SHP77 (cell line): ENCODE measurements at regions not wholly inside any gene's neighbourhood (a gene's known extent, or its start where the extent isn't known, plus 50 kb on each side); places are given as distances from the start of the nearest gene placed in this dataset.

Experiments
- DNase-seq, 2 experiments: peaks; one replicate each; lab custom pipeline; 2025; lab: John Stamatoyannopoulos, UW

DNA sequence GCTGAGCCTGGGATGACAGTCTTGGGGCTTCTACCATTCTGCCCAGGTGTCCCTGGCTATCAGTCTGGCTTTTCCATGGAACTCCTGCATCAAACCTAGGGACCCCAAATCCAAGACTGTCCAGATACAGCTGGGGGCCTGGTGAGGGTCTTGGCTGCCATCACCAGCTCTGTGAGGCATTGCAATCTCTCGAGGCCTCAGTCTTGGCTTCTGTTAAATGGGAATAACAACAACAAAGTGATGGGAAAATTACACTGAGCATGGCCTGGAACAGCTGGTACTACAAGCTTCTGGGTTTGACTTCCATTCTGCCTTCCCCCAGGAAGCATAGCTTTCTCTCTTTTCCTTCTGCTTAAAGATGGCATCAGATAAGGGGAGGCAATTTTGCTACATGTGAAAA, 50.0 kb upstream of the LCTL start:
- DNase-seq: no peak

DNA sequence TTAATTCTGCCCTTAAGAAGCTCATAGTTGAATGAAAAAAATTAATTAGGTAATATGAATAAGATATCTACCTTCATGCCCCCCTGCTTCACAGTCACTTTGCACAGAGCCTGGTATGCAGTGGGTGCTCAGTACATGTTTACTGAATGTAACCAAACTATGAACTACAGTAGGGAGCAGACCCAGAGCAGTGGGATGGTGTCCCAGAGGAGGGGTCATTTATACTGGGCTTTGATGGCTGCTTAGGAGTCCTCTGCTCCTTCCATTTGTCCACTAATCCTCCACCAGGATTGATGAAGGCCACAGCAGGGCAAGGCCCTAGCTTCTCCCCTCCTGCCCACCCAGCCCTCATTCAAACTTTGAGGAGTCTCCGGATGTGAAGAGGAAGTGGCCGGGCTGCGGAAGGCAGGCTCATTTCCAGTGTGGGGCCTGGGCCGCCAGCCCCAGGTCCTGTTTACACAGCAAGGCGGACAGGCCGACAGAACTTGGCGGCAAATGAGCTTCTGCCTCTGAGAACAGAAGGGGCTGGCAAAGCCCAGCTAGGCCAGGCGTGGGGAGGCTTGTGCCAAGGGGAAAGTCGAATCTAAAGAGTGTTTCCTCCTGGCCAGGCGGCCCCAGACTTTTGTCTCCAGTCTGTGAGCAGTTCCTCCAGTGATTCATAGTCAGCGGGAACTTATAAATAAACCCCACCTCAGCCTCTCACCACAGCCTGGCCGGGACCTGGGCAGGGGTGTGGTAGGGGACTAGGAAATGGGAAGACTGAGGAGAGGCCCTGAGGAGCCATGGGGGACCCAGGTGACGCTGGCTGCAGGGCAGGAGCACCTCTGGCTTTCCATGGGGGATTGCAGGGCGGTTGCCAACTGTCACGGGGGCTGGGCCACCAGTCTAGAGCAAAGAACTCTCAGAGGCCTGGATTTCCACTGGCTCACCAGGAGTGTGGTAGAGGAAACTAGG, 51.6 kb upstream of the LCTL start:
- DNase-seq: no peak

DNA sequence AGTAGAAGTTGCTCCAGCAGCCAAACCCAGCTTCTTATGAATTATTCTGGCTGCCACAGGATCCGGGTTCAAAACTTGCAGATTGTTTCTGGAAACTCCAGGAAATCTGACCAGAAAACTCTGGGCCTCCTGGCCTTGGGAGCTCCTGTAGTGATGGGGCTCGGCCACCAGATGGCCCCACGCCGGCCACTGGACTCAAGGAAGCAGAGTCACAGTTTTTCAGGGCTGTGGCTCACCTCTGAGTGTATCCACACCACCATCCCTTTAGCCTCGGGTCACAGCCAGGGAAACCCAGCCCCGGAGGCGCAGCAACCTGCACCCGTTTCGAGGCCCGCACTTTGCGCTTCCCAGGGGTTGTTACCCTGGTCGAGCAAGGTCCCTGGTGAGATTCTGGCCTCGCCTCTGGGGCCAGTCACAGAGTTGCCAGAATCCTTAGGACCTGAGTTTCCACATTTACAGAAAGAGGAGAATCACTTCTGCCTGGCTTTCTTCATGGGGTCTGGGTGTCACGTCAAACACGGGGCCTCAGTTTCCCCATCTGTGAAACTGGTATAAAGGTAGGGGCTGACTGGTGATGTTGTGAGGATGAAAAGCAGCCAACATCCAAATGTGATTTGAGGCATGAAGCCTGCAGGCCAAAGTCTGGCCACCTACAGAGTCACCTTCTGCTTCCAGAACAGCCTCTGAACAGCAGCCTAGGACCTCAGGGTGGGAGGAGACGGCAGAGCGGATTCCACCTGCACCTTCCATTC, 53.5 kb upstream of the LCTL start:
- peak; percentile 21 to 24 for DNase-seq

DNA sequence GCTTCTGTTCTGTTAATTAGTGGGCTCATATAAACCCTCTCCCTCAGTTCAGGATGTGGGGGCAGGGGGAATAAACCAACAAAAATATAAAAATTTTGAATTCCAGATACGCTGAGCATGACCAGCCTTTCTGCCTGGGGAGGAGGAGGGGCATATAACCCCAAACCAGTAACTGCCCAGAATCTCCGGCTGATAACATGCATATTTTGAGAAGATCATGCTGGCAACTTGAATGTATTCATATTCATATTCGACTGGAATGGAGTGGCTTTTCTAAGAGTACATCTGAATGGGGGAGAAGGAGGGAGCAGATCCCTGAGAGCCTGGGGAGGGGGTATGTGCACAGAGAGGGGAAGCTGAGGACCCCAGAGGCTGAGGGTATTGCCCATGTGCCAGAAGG, 54.5 kb upstream of the LCTL start:
- no peak for DNase-seq

DNA sequence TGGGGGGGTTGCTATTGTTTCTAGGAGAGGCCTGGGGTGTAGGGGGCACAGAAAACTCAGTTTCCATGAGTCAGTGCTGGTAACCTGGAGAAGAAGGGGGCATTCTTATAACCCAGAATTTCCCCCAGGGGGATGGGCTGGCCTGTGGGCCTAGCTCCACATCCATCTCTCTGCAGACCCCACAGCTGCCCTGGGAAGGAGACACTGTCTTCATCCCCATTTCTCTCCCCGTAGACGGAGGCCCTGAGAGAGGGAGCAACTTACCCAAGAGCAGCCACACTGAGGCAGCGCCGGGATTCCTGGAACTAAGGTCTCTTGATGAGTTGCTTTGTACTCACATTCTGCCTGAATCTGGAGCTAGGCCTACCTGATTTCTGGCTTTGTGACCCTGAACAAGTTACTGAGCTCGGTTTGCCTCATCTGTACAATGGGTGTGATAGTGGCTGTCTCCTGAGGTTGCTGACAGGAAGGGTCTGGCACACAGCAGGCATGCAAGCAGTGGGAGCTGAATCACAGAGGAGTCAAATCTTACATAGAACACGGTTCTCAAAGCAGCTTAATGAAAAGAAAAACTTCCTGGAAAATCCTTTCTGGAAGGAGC, 55.0 kb upstream of the LCTL start:
- DNase-seq: no peak

DNA sequence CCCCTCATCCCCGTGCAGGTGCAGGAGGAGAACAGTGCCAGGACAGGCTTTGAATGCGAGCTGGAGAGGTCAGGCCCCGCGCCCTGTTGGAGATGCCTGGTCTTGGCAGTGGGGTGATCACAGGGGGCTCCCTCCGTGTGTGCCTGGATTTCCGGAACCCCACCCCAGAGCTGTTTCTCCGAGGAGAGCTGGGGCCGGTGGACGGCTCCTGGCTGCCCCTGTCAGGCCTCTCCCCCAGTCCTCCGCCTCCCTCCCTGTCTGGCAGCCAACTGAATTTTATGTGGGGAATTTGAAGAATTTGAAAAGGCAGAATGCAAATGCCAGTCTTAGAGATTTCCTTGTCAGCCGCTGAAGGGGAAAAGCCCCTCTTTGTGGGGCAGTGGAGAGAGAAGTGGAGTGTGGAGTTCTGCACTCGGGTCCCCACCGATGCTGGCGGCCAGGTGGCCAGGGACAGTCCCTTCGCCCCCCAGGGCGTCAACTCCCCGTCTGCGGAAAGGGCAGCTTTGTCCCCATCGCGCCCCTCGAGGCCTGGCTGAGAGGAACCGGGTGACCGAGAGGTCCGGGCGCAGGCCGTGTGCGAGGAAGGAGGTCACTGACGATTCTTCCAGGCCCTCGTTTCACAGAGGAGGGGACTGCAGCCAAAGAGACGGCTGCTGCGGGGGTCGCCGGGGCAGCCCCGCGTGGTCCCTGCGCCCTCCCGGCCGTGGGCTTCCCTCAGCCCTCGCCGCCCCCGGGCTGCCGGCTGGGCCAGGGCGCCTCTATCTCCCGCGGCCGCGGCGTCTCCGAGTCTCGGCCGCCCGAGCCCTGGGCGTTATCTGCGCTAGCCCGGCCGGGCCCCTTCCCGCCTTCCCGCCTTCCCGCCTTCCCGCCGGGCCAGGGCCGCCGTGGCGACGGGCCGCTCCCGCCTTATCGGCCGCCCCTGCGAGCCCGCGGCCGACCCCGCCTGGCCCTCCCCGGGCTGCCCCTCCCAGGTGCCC, 56.0 kb upstream of the LCTL start:
- no peak for DNase-seq

DNA sequence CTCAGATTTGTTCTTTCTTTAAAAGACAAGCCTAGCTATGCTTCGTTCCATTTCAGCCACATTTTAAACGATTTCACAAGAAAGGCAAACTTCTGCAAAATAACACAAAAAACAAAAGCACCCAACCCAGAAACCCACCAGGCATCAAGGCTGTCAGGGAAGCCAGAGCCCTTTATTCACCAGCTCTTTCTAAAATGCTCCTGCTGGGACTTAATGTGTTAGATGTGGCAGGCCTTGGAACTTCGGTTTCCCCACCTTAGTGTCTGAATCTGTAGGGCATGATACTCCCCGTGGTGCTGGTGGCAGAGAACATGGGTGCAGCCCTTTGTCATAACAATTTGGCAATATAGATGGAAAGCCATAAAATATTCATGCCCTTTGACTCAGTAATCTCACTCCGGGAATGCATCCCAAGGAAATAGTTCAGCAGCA, 56.8 kb upstream of the LCTL start:
- DNase-seq: no peak

DNA sequence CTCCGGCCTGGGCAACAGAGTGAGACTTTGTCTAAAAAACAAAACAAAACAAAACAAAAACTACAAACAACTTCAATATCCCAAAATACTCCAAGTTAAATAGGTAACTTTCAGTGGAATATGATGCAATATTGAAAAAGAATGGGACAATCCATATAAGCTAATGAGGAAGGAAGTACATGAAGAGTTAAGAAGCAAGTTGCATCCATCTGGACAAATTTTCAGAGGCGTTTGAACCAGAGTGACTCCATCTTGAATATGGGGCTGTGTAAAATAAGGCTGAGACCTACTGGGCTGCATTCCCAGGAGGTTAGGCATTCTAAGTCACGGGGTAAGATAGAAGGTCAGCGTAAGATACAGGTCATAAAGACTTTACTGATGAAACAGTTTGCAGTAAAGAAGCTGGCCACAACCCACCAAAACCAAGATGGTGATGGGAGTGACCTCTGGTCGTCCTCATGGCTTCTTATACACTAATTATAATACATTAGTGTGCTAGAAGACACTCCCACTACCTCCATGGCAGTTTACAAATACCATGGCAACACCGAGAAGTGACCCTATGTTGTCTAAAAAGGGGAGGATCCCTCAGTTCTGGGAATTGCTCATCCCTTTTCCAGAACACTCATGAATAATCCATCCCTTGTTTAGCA, 58.1 kb upstream of the LCTL start:
- no peak for DNase-seq

DNA sequence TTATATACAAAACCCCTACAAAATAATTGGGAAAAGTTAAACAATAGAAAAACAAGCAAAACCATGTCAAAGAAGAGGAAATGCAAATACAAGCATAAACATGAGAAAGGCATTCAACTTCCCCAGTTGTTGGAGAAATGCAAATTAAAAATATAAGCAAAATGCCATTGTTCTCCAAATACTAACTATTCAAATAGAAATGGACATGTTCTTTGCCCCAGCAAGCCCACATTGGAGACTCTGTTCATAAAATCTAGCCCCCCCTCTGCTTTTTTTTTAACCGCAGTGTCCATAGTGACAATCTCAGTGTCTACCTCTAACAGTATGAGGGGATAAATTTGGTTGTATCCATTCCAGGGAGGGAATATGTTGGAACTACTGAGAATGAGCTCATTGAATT, 59.7 kb upstream of the LCTL start:
- DNase-seq: no peak

DNA sequence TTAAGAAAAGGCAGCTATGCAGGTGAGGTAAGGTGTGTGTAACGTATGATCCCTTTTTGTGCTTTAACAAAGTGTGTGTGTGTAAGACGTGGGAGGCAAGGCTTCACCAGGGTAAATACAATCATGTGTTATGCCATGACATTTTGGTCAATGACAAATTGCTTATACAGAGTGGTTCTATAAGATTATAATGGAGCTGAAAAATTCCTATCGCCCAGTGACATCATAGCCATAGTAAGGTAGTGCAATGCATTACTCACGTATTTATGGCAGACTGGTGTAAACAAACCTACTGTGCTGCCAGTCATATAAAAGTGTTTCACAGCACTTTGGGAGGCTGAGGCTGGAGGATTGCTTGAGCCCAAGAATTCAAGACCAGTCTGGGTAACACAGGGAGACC, 60.2 kb upstream of the LCTL start:
- no peak for DNase-seq

DNA sequence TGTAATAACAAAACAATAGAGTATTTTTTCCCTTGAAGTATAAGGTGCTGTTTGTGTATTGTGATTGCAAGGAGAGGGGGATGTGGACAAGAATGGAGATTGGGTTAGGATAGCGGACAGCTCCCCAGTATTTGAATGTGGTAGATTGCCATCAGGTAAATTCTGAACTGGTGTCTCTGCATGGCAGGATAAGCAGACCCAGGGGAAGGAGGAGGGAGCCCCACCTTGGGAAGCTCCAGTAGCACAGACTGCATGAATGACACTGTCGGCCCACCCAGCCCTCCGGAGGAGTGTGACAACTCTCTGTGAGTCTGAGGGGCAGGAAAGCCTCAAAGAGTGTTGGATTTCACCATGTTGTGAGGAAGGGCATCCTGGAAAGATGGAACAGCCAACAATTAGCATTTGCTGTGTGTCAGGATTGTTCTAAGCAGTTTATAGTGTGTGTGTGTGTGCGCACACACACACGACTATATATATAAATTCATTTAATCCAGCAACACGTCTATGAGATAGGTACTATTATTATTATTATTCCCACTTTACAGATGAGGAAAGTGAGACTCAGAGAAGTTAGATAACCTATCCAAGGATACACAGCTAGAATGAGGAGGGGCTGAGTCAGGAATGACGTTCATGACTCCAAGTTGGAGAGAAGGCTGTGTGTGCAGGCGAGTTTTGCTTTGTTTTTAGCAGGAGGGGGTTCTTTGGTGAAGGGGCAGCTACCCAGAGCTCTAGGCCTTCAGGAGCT, 63.4 kb upstream of the LCTL start:
- no peak for DNase-seq

DNA sequence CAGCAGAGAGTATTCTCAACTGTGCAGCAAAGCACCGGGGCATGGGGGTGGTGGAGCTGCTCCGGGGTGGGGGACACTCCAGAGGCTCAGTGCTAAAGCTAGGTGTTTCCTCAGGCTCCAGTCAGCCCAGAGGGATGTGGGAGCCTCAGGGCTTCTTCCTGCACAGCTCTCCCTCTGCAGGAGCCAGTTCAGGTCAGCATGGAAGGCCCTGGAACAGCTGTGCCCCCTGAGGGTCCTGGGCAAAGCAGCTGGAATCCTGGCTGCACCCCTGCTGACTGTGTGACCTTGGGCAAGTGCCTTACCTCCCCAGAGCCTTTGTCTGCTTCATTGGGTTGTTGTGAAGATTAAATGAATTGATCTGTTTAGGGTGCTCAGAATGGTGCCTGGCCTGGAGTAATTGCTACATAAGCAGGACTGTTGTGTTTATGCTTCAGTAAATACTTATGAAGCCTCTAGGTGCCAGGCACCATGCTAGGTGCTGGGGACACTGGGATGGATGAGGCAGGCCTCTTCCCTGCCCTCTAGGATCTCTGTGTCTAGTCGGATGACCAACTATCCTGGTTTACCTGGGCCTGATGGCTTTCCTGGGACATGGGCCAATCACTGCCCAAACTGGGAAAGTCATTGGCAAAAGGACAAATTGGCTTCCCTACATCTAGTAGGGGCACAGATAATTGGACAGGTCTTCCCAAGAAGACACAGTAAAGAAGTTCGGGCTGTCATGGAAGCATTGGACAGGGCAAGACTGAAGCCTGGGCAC, 64.2 kb upstream of the LCTL start:
- DNase-seq: no peak

DNA sequence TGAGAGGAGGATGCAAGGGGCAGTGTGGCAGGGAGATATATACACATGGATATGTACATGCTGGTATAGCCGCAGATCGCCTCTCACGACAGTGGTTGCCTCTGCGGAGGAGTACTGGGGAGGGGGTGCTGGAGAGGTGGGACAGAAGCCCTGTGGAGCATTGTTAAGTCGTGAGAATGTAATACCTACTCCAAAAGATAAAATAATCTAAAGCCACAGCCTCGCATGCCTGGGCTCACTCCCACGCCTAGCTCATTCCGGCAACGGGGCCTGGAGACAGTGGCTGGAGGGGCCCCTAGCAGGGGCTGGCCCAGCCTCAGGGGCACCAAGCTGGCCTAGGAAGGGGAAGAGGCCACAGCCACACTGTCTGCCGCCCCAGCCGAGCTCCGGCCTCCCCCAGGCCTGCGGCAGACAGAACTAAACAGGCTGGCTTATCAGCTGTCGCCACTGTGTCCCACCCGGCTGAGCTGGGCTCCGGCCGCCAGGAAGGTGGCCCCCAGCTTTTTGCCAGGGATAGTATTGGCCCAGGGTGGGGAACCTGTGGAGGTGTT, 65.1 kb upstream of the LCTL start:
- DNase-seq: no peak

DNA sequence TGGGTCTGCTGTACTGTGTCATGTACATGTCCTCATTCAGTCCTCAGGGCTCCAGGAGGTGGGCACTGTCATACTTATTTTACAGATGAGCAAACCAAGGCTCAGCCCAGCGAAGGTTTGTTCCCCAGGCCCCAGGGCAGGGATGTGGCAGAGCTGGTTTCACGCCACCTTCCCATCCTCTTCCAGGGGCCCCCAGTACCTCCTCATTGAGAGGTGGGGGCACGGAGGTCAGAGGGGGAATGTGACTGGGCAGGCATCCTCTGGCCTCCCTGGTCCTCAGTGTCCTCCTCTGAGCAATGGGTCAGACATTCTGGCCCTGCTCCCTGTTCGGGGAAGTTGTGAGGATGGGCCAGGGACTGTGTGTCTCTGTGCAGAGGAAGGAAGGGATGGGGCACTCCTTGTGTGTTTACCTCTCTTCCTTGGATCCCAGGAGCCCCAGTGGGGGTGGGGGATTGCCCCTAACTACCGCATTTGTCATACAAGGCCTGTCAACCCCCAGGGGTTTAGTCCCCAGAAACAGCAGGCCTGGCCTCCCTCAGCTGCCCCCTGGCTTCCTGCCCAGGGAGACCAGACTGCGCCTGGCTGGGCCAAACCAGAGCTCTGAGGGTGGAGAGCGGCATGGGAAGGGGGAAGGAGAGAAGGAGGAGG, 65.9 kb upstream of the LCTL start:
- no peak for DNase-seq

DNA sequence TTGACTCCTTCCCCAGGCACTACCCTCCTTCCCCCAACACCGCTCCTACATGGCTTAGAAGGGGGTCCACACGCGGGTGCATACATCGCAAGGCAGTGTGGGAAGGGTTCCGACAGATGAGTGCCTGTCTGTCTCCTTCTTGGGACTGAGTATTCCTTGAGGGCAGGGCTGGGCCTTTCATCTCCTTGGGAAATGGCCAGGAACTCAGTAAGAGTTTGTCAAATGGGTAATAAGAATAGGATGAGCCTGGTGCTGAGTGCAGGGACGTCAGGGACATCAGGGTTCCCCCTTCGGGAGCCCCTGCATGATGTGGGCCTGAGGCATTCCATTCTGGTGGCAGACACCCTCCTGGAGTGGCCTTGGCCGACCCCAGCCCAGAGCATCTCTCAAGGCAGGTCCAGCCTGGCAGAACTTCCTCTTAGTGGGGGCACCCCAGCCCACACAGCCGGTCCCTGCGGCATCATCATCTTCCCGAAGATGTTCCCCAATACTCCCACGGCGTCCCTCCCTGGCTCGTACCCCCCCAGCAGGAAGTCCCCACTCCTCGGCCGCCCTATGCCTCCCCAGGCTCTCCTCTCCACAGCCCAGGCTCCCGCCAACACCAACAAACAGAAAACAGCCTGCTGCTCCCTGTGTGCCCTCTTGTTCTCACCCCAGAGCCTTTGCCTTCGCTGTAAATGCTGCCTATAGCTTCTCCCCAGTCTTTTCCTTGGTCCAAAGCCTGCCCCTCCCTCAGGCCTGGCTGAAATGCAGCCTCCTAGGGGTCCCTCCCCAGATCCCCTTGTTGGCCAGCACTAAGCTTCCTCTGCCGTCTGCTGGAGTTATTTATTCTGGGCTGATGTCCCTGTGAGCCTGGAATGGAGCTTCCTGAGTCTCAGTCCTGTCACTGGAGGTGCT, 67.5 kb upstream of the LCTL start:
- DNase-seq: no peak

DNA sequence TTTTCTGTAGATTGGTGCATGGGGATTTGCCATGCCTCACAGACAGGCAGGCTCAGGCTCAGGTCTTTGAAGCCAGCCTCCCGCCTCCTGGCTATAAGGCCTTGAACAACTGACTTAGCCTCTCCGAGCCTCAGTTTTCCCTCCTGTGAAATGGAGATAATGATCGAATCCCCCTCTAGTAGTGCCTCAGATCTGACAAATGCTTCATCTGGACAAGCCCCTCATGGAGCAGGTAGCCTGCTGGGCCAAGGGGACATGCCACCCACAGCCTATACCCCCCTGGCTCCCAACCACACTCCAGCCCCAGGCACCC, 68.1 kb upstream of the LCTL start:
- no peak for DNase-seq

DNA sequence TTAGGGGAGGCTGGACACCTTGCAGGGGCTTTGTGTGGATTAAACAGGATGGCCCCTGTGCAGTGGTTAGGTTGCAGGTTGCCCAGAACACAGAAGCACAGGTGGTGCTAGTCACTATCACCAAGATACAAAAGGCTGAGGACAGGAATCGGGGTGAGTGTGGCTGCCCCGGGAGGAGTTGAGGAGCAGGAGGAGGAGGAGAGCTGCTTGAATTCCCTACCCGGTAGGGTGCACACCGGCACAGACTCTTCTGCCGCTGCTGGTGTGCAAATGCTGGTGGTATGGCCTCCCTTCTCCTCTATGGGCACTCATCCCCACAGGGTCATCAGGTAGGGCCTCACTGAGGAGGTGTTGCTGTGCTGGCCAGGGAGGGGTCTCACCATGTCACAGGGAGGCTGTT, 67.5 kb upstream of the SMAD6 start:
- no peak for DNase-seq

DNA sequence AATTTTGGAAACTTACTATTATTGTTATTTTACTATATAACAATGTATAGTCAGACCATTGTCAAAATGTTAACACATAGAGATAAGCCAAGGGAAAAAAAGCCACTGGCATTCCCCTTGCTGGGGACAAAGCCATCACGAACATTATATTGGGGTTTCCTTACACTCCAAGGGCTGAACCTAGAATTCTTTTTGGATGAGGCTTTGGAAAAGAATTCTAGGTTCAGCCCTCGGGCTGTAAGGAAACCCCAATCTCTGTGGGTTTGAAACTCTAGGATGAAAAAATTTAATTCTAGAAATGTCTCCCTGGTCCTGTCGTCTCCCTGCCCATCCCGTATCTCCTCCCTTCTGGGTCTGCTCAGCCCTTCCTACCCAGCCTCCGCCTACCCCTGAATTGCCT, 67.0 kb upstream of the SMAD6 start:
- DNase-seq: no peak
